HepG2 (cell line): ENCODE measurements at regions not wholly inside any gene's neighbourhood (a gene's known extent, or its start where the extent isn't known, plus 50 kb on each side); places are given as distances from the start of the nearest gene placed in this dataset.
A peak's percentile ranks its signal among the peaks of the same experiment; 100 is the strongest.

Source experiments
- ATAC-seq: fragments of 200-7000 bp; cut with Tn5 transposase; 3 replicates; pipeline ENCODE4 v1.9.1; 2020; ENCODE audit warnings: mild to moderate bottlenecking, moderate library complexity
- BruUV-seq: library from RNA; stranded (reverse); fragments of 400-500 nt; replicated peaks from 2 replicates; lab custom pipeline; 2021; lab: Mats Ljungman, UMichigan
- CTCF ChIA-PET: fragments of 300-600 bp; formaldehyde crosslinking; extraction: SDS; loops from one replicate; lab custom pipeline; 2021; ENCODE audit warnings: low total read pairs, inconsistent platforms, low intra/inter-chr PET ratio; lab: Yijun Ruan, JAX
- POLR2A ChIA-PET: fragments of 350-600 bp; sonication (Branson Sonifier 250); formaldehyde crosslinking; loops from one replicate; lab custom pipeline; 2020; ENCODE audit warnings: antibody characterized with exemption, inconsistent platforms; lab: Yijun Ruan, JAX
- DNase-seq: peaks from one replicate; pipeline ENCODE4 v3.0.0-alpha.2; 2015; ENCODE audit warnings: low spot score
- FAIRE-seq: peaks from 3 replicates; lab custom pipeline; 2011; peaks lifted over from hg19 to GRCh38; lab: Jason Lieb, UNC
- H2AFZ ChIP-seq: one replicate; pipeline ENCODE4 v1.6.1; 2011; ENCODE audit warnings: low read length, inconsistent platforms
- H3K27ac ChIP-seq: fragments of 300-600 bp; 3 replicates; pipeline ENCODE4 v1.8.0; 2011; ENCODE audit warnings: mixed run types, mild to moderate bottlenecking, mixed read lengths, low read length, inconsistent platforms; ENCODE audit not compliant: insufficient read depth; ENCODE audit errors: extremely low read length
- H3K27me3 ChIP-seq, 2 experiments: fragments of 200-600 bp in 1 of 2; 2 replicates in 1 of 2; 3 replicates in 1 of 2; pipeline versions ENCODE4 v1.6.0 to v1.8.0; 2011; ENCODE audit warnings: low read length in 2 of 2, mild to moderate bottlenecking in 2 of 2, moderate library complexity in 2 of 2, inconsistent platforms in 1 of 2; ENCODE audit not compliant: insufficient read depth in 2 of 2, control insufficient read depth in 1 of 2
- H3K36me3 ChIP-seq, 2 experiments: fragments of 200-600 bp in 1 of 2; replicated peaks in 1 of 2; 2 replicates in 1 of 2; 3 replicates in 1 of 2; pipeline versions ENCODE4 v1.5.1 to v1.8.0; 2011; ENCODE audit warnings: low read length in 2 of 2, inconsistent platforms in 1 of 2; ENCODE audit not compliant: insufficient read depth in 2 of 2, control insufficient read depth in 1 of 2
- H3K4me1 ChIP-seq: 2 replicates; pipeline ENCODE4 v1.5.1; 2012; ENCODE audit warnings: low read length, inconsistent platforms; ENCODE audit not compliant: insufficient read depth
- H3K4me2 ChIP-seq: 2 replicates; pipeline ENCODE4 v1.6.0; 2011; ENCODE audit warnings: low read depth, low read length, inconsistent platforms
- H3K4me3 ChIP-seq, 3 experiments: fragments of 200-600 bp in 1 of 3; sonication (generic), shearing (Covaris generic) in 1 of 3; replicated peaks in 1 of 3; 2 replicates each; pipeline ENCODE4 v1.5.1; 2011 to 2016; ENCODE audit warnings: low read length in 3 of 3, inconsistent platforms in 2 of 3, low read depth in 2 of 3, mild to moderate bottlenecking in 2 of 3, control low read depth in 1 of 3, mixed read lengths in 1 of 3; ENCODE audit not compliant: insufficient read depth in 1 of 3
- H3K79me2 ChIP-seq: one replicate; pipeline ENCODE4 v1.6.1; 2011; ENCODE audit warnings: low read length, inconsistent platforms; ENCODE audit not compliant: insufficient read depth
- H3K9ac ChIP-seq: 2 replicates; pipeline ENCODE4 v1.6.0; 2011; ENCODE audit warnings: mild to moderate bottlenecking, low read depth, low read length, inconsistent platforms; ENCODE audit not compliant: insufficient read depth
- H3K9me3 ChIP-seq: 2 replicates; pipeline ENCODE4 v1.5.1; 2012; ENCODE audit warnings: mild to moderate bottlenecking, low read length
- H4K20me1 ChIP-seq: 2 replicates; pipeline ENCODE4 v1.6.0; 2011; ENCODE audit warnings: inconsistent platforms, mild to moderate bottlenecking, low read length, moderate library complexity; ENCODE audit not compliant: insufficient read depth
- CREB1 ChIP-seq, 2 experiments: fragments of 450-650 bp in 1 of 2; IDR thresholded peaks; 2 replicates each; pipeline ENCODE4 v1.6.1; 2016 to 2017; ENCODE audit warnings: control low read depth in 1 of 2, mild to moderate bottlenecking in 1 of 2, missing compliant biosample characterization in 1 of 2, missing genetic modification characterization in 1 of 2
- HCFC1 ChIP-seq: fragments of 150-350 bp; IDR thresholded peaks from 2 replicates; pipeline ENCODE4 v1.6.1; 2014; ENCODE audit warnings: low read depth, low read length
- HNF4A ChIP-seq: sonication (generic); formaldehyde crosslinking; IDR thresholded peaks from 2 replicates; pipeline ENCODE4 v1.4.0; 2020; ENCODE audit warnings: missing genetic modification reagents
- HNF4G ChIP-seq, 2 experiments: sonication (generic) in 1 of 2; formaldehyde crosslinking in 1 of 2; IDR thresholded peaks; 2 replicates each; pipeline versions ENCODE4 v1.4.0 to v1.6.1; 2011 to 2020; ENCODE audit warnings: borderline replicate concordance in 2 of 2, low read depth in 2 of 2, mild to moderate bottlenecking in 2 of 2, low read length in 1 of 2, missing genetic modification reagents in 1 of 2, moderate library complexity in 1 of 2
- KAT2B ChIP-seq: fragments of 150-350 bp; IDR thresholded peaks from 2 replicates; pipeline ENCODE4 v1.6.1; 2014; ENCODE audit warnings: low read depth, low read length, borderline replicate concordance
- NR2C2 ChIP-seq: sonication (generic); formaldehyde crosslinking; IDR thresholded peaks from 2 replicates; pipeline ENCODE4 v1.4.0; 2020; ENCODE audit warnings: missing genetic modification reagents, mild to moderate bottlenecking, moderate library complexity, borderline replicate concordance
- RAD51 ChIP-seq: fragments of 450-650 bp; IDR thresholded peaks from 2 replicates; pipeline ENCODE4 v1.6.1; 2016; ENCODE audit warnings: borderline replicate concordance
- SAP130 ChIP-seq: IDR thresholded peaks from 2 replicates; pipeline ENCODE4 v1.6.1; 2016; ENCODE audit warnings: low read depth
- ZFP90 ChIP-seq: sonication (generic); formaldehyde crosslinking; IDR thresholded peaks from 2 replicates; pipeline ENCODE4 v1.8.0; 2022; ENCODE audit warnings: missing genetic modification reagents, mild to moderate bottlenecking, inconsistent platforms, borderline replicate concordance
- WGBS: methylation state at CpG from one replicate; pipeline ENCODE4 v1.1.6; 2017; ENCODE audit warnings: low lambda C conversion rate; 5-methylcytosine and 5-hydroxymethylcytosine counted together
- in situ Hi-C: cut with HindIII; loops from 2 replicates; pipeline ENCODE4 v1.10.0; 2017; ENCODE audit warnings: low pct_unique_long_range_greater_than_20kb; ENCODE audit not compliant: extremely low pct_ligation_motif_present
- intact Hi-C: fragments of 100-400 bp; cut with micrococcal nuclease; formaldehyde crosslinking; loops from one replicate; pipeline ENCODE4 v1.10.0; 2022; ENCODE audit not compliant: unreplicated experiment
- TF ChIP-seq, protein P1 (sequence below): IDR thresholded peaks from 2 replicates; pipeline ENCODE4 v1.6.1; 2016
- TF ChIP-seq, protein P2 (sequence below): sonication (generic); formaldehyde crosslinking; IDR thresholded peaks from 2 replicates; pipeline ENCODE4 v1.5.1; 2020; ENCODE audit warnings: mild to moderate bottlenecking, missing genetic modification reagents, borderline replicate concordance

- Histone ChIP-seq H3K4me2 (peak overlapping the region; percentile 41), H4K20me1 (no peaks in the 10 kb centered on the region)
- in situ Hi-C loops: no loop called here
- peak; percentile 51; the same call in 1 of the 2 replicates for TF ChIP-seq HNF4G (IDR thresholded peaks at IDR 0.05; ENCODE audit: borderline replicate concordance, low read depth, low read length)
- no peak for TF ChIP-seq HNF4G (CRISPR knock-in tag; IDR thresholded peaks at IDR 0.05; ENCODE audit: borderline replicate concordance, low read depth)
- TF ChIP-seq KAT2B: no peak
- TF ChIP-seq, protein P1, sequence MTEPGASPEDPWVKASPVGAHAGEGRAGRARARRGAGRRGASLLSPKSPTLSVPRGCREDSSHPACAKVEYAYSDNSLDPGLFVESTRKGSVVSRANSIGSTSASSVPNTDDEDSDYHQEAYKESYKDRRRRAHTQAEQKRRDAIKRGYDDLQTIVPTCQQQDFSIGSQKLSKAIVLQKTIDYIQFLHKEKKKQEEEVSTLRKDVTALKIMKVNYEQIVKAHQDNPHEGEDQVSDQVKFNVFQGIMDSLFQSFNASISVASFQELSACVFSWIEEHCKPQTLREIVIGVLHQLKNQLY (CRISPR knock-in tag): no peak
- no peak for TF ChIP-seq RAD51
- no peak for TF ChIP-seq HCFC1
- peak; percentile 76 for TF ChIP-seq NR2C2 (CRISPR knock-in tag)
- TF ChIP-seq, protein P2, sequence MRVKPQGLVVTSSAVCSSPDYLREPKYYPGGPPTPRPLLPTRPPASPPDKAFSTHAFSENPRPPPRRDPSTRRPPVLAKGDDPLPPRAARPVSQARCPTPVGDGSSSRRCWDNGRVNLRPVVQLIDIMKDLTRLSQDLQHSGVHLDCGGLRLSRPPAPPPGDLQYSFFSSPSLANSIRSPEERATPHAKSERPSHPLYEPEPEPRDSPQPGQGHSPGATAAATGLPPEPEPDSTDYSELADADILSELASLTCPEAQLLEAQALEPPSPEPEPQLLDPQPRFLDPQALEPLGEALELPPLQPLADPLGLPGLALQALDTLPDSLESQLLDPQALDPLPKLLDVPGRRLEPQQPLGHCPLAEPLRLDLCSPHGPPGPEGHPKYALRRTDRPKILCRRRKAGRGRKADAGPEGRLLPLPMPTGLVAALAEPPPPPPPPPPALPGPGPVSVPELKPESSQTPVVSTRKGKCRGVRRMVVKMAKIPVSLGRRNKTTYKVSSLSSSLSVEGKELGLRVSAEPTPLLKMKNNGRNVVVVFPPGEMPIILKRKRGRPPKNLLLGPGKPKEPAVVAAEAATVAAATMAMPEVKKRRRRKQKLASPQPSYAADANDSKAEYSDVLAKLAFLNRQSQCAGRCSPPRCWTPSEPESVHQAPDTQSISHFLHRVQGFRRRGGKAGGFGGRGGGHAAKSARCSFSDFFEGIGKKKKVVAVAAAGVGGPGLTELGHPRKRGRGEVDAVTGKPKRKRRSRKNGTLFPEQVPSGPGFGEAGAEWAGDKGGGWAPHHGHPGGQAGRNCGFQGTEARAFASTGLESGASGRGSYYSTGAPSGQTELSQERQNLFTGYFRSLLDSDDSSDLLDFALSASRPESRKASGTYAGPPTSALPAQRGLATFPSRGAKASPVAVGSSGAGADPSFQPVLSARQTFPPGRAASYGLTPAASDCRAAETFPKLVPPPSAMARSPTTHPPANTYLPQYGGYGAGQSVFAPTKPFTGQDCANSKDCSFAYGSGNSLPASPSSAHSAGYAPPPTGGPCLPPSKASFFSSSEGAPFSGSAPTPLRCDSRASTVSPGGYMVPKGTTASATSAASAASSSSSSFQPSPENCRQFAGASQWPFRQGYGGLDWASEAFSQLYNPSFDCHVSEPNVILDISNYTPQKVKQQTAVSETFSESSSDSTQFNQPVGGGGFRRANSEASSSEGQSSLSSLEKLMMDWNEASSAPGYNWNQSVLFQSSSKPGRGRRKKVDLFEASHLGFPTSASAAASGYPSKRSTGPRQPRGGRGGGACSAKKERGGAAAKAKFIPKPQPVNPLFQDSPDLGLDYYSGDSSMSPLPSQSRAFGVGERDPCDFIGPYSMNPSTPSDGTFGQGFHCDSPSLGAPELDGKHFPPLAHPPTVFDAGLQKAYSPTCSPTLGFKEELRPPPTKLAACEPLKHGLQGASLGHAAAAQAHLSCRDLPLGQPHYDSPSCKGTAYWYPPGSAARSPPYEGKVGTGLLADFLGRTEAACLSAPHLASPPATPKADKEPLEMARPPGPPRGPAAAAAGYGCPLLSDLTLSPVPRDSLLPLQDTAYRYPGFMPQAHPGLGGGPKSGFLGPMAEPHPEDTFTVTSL (CRISPR knock-in tag): peak; percentile 28; the same call in 1 of the 2 replicates
- peak; percentile 60 for TF ChIP-seq HNF4A (CRISPR knock-in tag)
- TF ChIP-seq CREB1 (IDR thresholded peaks at IDR 0.05): no peak
- peak; percentile 24; the same call in 1 of the 2 replicates for TF ChIP-seq CREB1 (CRISPR knock-in tag; IDR thresholded peaks at IDR 0.05)
- no peak for TF ChIP-seq SAP130 (CRISPR knock-in tag)
- peak; percentile 96; the same call in 1 of the 2 replicates for TF ChIP-seq ZFP90 (CRISPR knock-in tag)
- TF ChIP-seq, all 625 proteins: peak for 6
- Histone ChIP-seq H3K4me1 (peaks cover 11% of the 10 kb centered on the region), H3K27ac (no peak overlapping the region), H2AFZ (no peak overlapping the region), H3K79me2 (no peaks in the 10 kb centered on the region), H3K4me3 (no peak overlapping the region), H3K9ac (no peak overlapping the region), H3K36me3 (no peaks in the 10 kb centered on the region), H3K9me3 (no peaks in the 10 kb centered on the region), H3K27me3 (no peaks in the 10 kb centered on the region)
- WGBS: 44% methylated on average over 22 of the region's 22 CpGs
- DNase-seq: peak; percentile 11
- ATAC-seq: peak; percentile 82
- BruUV-seq: no TSS peak
- POLR2A ChIA-PET: no interaction called here
- CTCF ChIA-PET: no interaction called here
- intact Hi-C loops: loop anchor here (10.0 kb wide), 1 partner anchor 230 kb away; no protein-coding TSS in a partner anchor
- FAIRE-seq: no peak
Observed at GRCh38 chr7:67854221-67855178, 857.9 kb downstream of the TYW1 start.
